ENCODE measurements at regions not wholly inside any gene's neighbourhood (a gene's known extent, or its start where the extent isn't known, plus 50 kb on each side); places are given as distances from the start of the nearest gene placed in this dataset.

- POLR2A ChIA-PET: no interaction called here
- intact Hi-C loops (cut with micrococcal nuclease): no loop called here
- CTCF ChIA-PET: no interaction called here
Measured at GRCh38 chr5:163595932-163596607, 90.7 kb downstream of the MAT2B start.

GRCh38 chr5:163596608-163597315 lies 91.3 kb downstream of the MAT2B start:
- ChIA-PET POLR2A (no interaction called here), CTCF (no interaction called here)
- intact Hi-C loops (cut with micrococcal nuclease): no loop called here
- no peak for TF ChIP-seq CTCF (IDR thresholded peaks at IDR 0.05)
- Mint-ChIP-seq H3K36me3 (ENCODE audit: low read depth) (no peaks in the 10 kb centered on the region), H3K27ac (no peak overlapping the region), H3K9me3 (no peaks in the 10 kb centered on the region), H3K27me3 (peaks cover 5% of the 10 kb centered on the region), H3K4me3 (no peak overlapping the region), H3K4me1 (ENCODE audit: low read depth) (no peaks in the 10 kb centered on the region)
- no peak for DNase-seq
- no peak for ATAC-seq

More at GRCh38 chr5:163595932-163596607, 90.7 kb downstream of the MAT2B start:
- peaks cover 3% of the 10 kb centered on the region for H3K27me3 Mint-ChIP-seq
- TF ChIP-seq CTCF (IDR thresholded peaks at IDR 0.05): no peak
- ATAC-seq (no peak), DNase-seq (no peak)
- H3K4me3 Mint-ChIP-seq: no peak overlapping the region
- no peaks in the 10 kb centered on the region for H3K4me1 Mint-ChIP-seq (ENCODE audit: low read depth)
- no peaks in the 10 kb centered on the region for H3K9me3 Mint-ChIP-seq
- no peaks in the 10 kb centered on the region for H3K36me3 Mint-ChIP-seq (ENCODE audit: low read depth)
- H3K27ac Mint-ChIP-seq: no peak overlapping the region

- TF ChIP-seq CTCF (IDR thresholded peaks at IDR 0.05): no peak
- DNase-seq (no peak), ATAC-seq (no peak)
- intact Hi-C loops (cut with micrococcal nuclease): no loop called here
- Mint-ChIP-seq H3K9me3 (no peaks in the 10 kb centered on the region), H3K36me3 (ENCODE audit: low read depth) (no peaks in the 10 kb centered on the region), H3K27me3 (peaks cover 5% of the 10 kb centered on the region), H3K4me3 (no peak overlapping the region), H3K27ac (no peak overlapping the region), H3K4me1 (ENCODE audit: low read depth) (no peaks in the 10 kb centered on the region)
- ChIA-PET POLR2A (no interaction called here), CTCF (no interaction called here)
Measured at GRCh38 chr5:163604013-163604412, 98.6 kb downstream of the MAT2B start.

GRCh38 chr5:163607256-163607655 lies 101.8 kb downstream of the MAT2B start:
- Mint-ChIP-seq H3K27ac (no peak overlapping the region), H3K36me3 (ENCODE audit: low read depth) (no peaks in the 10 kb centered on the region), H3K4me1 (ENCODE audit: low read depth) (no peaks in the 10 kb centered on the region), H3K9me3 (no peaks in the 10 kb centered on the region), H3K4me3 (no peak overlapping the region), H3K27me3 (peaks cover 1% of the 10 kb centered on the region)
- ChIA-PET POLR2A (no interaction called here), CTCF (no interaction called here)
- DNase-seq (no peak), ATAC-seq (no peak)
- TF ChIP-seq CTCF (IDR thresholded peaks at IDR 0.05): no peak
- intact Hi-C loops (cut with micrococcal nuclease): no loop called here

- peaks cover 3% of the 10 kb centered on the region for H3K27me3 Mint-ChIP-seq
- ATAC-seq: no peak
- no peaks in the 10 kb centered on the region for H3K4me1 Mint-ChIP-seq (ENCODE audit: low read depth)
- no peak overlapping the region for H3K27ac Mint-ChIP-seq
- H3K9me3 Mint-ChIP-seq: no peaks in the 10 kb centered on the region
- no peak overlapping the region for H3K4me3 Mint-ChIP-seq
- TF ChIP-seq CTCF (IDR thresholded peaks at IDR 0.05): no peak
- H3K36me3 Mint-ChIP-seq (ENCODE audit: low read depth): no peaks in the 10 kb centered on the region
- DNase-seq: no peak
- ChIA-PET CTCF (interaction anchor here (0.8 kb wide), 1 partner anchor 44 kb away, joined by 3 read pairs; no protein-coding TSS in a partner anchor), POLR2A (no interaction called here)
- intact Hi-C loops (cut with micrococcal nuclease): no loop called here
Measured at GRCh38 chr5:163608621-163609020, 103.2 kb downstream of the MAT2B start.

Data from activated CD8-positive, alpha-beta T cell treated with anti-CD3 and anti-CD28 coated beads for 36 hours (primary cell).